ENCODE measurements at regions not wholly inside any gene's neighbourhood (a gene's known extent, or its start where the extent isn't known, plus 50 kb on each side); places are given as distances from the start of the nearest gene placed in this dataset.
"Not testable (repeated sequence)": the region's sequence is repeated elsewhere in the genome, so short reads cannot be mapped to it uniquely, and the experiment has no call there.

- H4K91ac ChIP-seq (ENCODE audit: low read depth, low read length, poor library complexity); H3K4me2 ChIP-seq (ENCODE audit: insufficient read depth, low read length, poor library complexity, severe bottlenecking); H3K27ac ChIP-seq (replicated peaks; ENCODE audit: low read length); H3K4ac ChIP-seq (ENCODE audit: low read length); H3K9ac ChIP-seq (ENCODE audit: low read depth, low read length, poor library complexity); DNase-seq (ENCODE audit: low spot score); H3K79me1 ChIP-seq (ENCODE audit: low read depth, low read length); H2BK5ac ChIP-seq (ENCODE audit: low read length); H2BK120ac ChIP-seq (ENCODE audit: low read depth, low read length); H3K18ac ChIP-seq (ENCODE audit: low read length); H3K9me3 ChIP-seq (replicated peaks in 1 of 2; ENCODE audit: control insufficient read depth in 2 of 2, insufficient read depth in 1 of 2, low read depth in 1 of 2, low read length in 2 of 2); H3K27me3 ChIP-seq (ENCODE audit: control insufficient read depth in 3 of 3, insufficient read depth in 3 of 3, low read depth in 1 of 3, low read length in 3 of 3); H3K23ac ChIP-seq (ENCODE audit: low read depth, low read length, poor library complexity); H2BK15ac ChIP-seq (ENCODE audit: low read length); H2AK5ac ChIP-seq (ENCODE audit: low read depth, low read length); H2BK12ac ChIP-seq (ENCODE audit: low read length); H3K14ac ChIP-seq (ENCODE audit: low read length); H3K4me3 ChIP-seq (ENCODE audit: low read length in 2 of 2); H4K8ac ChIP-seq (ENCODE audit: low read depth, low read length); H3K36me3 ChIP-seq (replicated peaks in 1 of 2; ENCODE audit: control insufficient read depth in 2 of 2, insufficient read depth in 2 of 2, low read length in 2 of 2); H2AFZ ChIP-seq (ENCODE audit: low read length): not testable (repeated sequence)
- H3K4me1 ChIP-seq (ENCODE audit: control insufficient read depth in 2 of 2, insufficient read depth in 1 of 2, low read depth in 1 of 2, low read length in 2 of 2) = peaks cover 8 to 24% of the 10 kb centered on the region in 2 donors
- no CpG with 5 or more reads among the region's 4 CpGs for WGBS, 2 donors (ENCODE audit: extremely low coverage in 2 of 2, insufficient read length in 2 of 2, insufficient replicate concordance in 1 of 2)
Observed at GRCh38 chr4:86478151-86478550, 116.0 kb upstream of the PTPN13 start.

- H3K27ac ChIP-seq (replicated peaks; ENCODE audit: low read length) = peak overlapping the region; percentile 87
- H4K8ac ChIP-seq (ENCODE audit: low read depth, low read length) = no peak overlapping the region
Observed at GRCh38 chr4:86481440-86481839, 112.7 kb upstream of the PTPN13 start.

GRCh38 chr4:86482306-86483172 lies 111.6 kb upstream of the PTPN13 start:
- peak; percentile 88 for DNase-seq (ENCODE audit: low spot score)
- Histone ChIP-seq H2BK12ac (ENCODE audit: low read length) (no peak overlapping the region), H3K4me2 (ENCODE audit: insufficient read depth, low read length, poor library complexity, severe bottlenecking) (peak overlapping the region; percentile 55), H2BK5ac (ENCODE audit: low read length) (no peak overlapping the region), H3K4ac (ENCODE audit: low read length) (no peak overlapping the region), H3K4me1 (ENCODE audit: control insufficient read depth in 2 of 2, insufficient read depth in 1 of 2, low read depth in 1 of 2, low read length in 2 of 2) (peaks cover 15 to 41% of the 10 kb centered on the region in 2 donors), H3K27me3 (ENCODE audit: control insufficient read depth in 3 of 3, insufficient read depth in 3 of 3, low read depth in 1 of 3, low read length in 3 of 3) (no peaks in the 10 kb centered on the region), H2BK120ac (ENCODE audit: low read depth, low read length) (no peak overlapping the region), H3K18ac (ENCODE audit: low read length) (no peak overlapping the region), H3K36me3 (replicated peaks in 1 of 2; ENCODE audit: control insufficient read depth in 2 of 2, insufficient read depth in 2 of 2, low read length in 2 of 2) (no peaks in the 10 kb centered on the region), H2BK15ac (ENCODE audit: low read length) (no peak overlapping the region), H3K23ac (ENCODE audit: low read depth, low read length, poor library complexity) (no peak overlapping the region), H3K27ac (replicated peaks; ENCODE audit: low read length) (peak overlapping the region; percentile 96), H3K9ac (ENCODE audit: low read depth, low read length, poor library complexity) (no peak overlapping the region), H2AK5ac (ENCODE audit: low read depth, low read length) (no peak overlapping the region), H2AFZ (ENCODE audit: low read length) (no peak overlapping the region), H4K8ac (ENCODE audit: low read depth, low read length) (no peak overlapping the region), H3K4me3 (ENCODE audit: low read length in 2 of 2) (no peak overlapping the region), H4K91ac (ENCODE audit: low read depth, low read length, poor library complexity) (no peak overlapping the region), H3K14ac (ENCODE audit: low read length) (no peak overlapping the region), H3K79me1 (ENCODE audit: low read depth, low read length) (no peaks in the 10 kb centered on the region), H3K9me3 (replicated peaks in 1 of 2; ENCODE audit: control insufficient read depth in 2 of 2, insufficient read depth in 1 of 2, low read depth in 1 of 2, low read length in 2 of 2) (peaks cover 1 to 12% of the 10 kb centered on the region in 2 donors)
- no CpG with 5 or more reads among the region's 5 CpGs for WGBS, 2 donors (ENCODE audit: extremely low coverage in 2 of 2, insufficient read length in 2 of 2, insufficient replicate concordance in 1 of 2)

More at GRCh38 chr4:86481440-86481839, 112.7 kb upstream of the PTPN13 start:
- no peaks in the 10 kb centered on the region for H3K36me3 ChIP-seq (replicated peaks in 1 of 2; ENCODE audit: control insufficient read depth in 2 of 2, insufficient read depth in 2 of 2, low read length in 2 of 2)
- no peaks in the 10 kb centered on the region for H3K79me1 ChIP-seq (ENCODE audit: low read depth, low read length)
- WGBS, 2 donors (ENCODE audit: extremely low coverage in 2 of 2, insufficient read length in 2 of 2, insufficient replicate concordance in 1 of 2) = no CpG with 5 or more reads among the region's 1 CpG
- no peak overlapping the region for H3K23ac ChIP-seq (ENCODE audit: low read depth, low read length, poor library complexity)
- no peak overlapping the region for H3K18ac ChIP-seq (ENCODE audit: low read length)
- no peak overlapping the region for H2BK120ac ChIP-seq (ENCODE audit: low read depth, low read length)
- no peak overlapping the region for H2AK5ac ChIP-seq (ENCODE audit: low read depth, low read length)
- no peak overlapping the region for H3K4ac ChIP-seq (ENCODE audit: low read length)
- H3K14ac ChIP-seq (ENCODE audit: low read length) = no peak overlapping the region
- no peak overlapping the region for H2BK12ac ChIP-seq (ENCODE audit: low read length)
- no peak overlapping the region for H2BK5ac ChIP-seq (ENCODE audit: low read length)
- no peak overlapping the region for H3K4me2 ChIP-seq (ENCODE audit: insufficient read depth, low read length, poor library complexity, severe bottlenecking)
- no peak overlapping the region for H3K9ac ChIP-seq (ENCODE audit: low read depth, low read length, poor library complexity)
- no peaks in the 10 kb centered on the region for H3K27me3 ChIP-seq (ENCODE audit: control insufficient read depth in 3 of 3, insufficient read depth in 3 of 3, low read depth in 1 of 3, low read length in 3 of 3)
- H3K4me3 ChIP-seq (ENCODE audit: low read length in 2 of 2) = no peak overlapping the region
- peaks cover 15 to 41% of the 10 kb centered on the region in 2 donors for H3K4me1 ChIP-seq (ENCODE audit: control insufficient read depth in 2 of 2, insufficient read depth in 1 of 2, low read depth in 1 of 2, low read length in 2 of 2)
- H2BK15ac ChIP-seq (ENCODE audit: low read length) = no peak overlapping the region
- H3K9me3 ChIP-seq (replicated peaks in 1 of 2; ENCODE audit: control insufficient read depth in 2 of 2, insufficient read depth in 1 of 2, low read depth in 1 of 2, low read length in 2 of 2) = peaks cover 1 to 7% of the 10 kb centered on the region in 2 donors
- no peak overlapping the region for H4K91ac ChIP-seq (ENCODE audit: low read depth, low read length, poor library complexity)
- peak; percentile 72 for DNase-seq (ENCODE audit: low spot score)
- no peak overlapping the region for H2AFZ ChIP-seq (ENCODE audit: low read length)

GRCh38 chr4:86483173-86483490 lies 111.0 kb upstream of the PTPN13 start:
- H3K23ac ChIP-seq (ENCODE audit: low read depth, low read length, poor library complexity) = no peak overlapping the region
- H3K14ac ChIP-seq (ENCODE audit: low read length) = no peak overlapping the region
- H2BK120ac ChIP-seq (ENCODE audit: low read depth, low read length) = no peak overlapping the region
- no peak overlapping the region for H2AFZ ChIP-seq (ENCODE audit: low read length)
- WGBS, 2 donors (ENCODE audit: extremely low coverage in 2 of 2, insufficient read length in 2 of 2, insufficient replicate concordance in 1 of 2) = no CpG with 5 or more reads among the region's 2 CpGs
- DNase-seq (ENCODE audit: low spot score) = no peak
- no peak overlapping the region for H3K9ac ChIP-seq (ENCODE audit: low read depth, low read length, poor library complexity)
- no peaks in the 10 kb centered on the region for H3K36me3 ChIP-seq (replicated peaks in 1 of 2; ENCODE audit: control insufficient read depth in 2 of 2, insufficient read depth in 2 of 2, low read length in 2 of 2)
- no peak overlapping the region for H3K4me3 ChIP-seq (ENCODE audit: low read length in 2 of 2)
- no peak overlapping the region for H4K91ac ChIP-seq (ENCODE audit: low read depth, low read length, poor library complexity)
- no peak overlapping the region for H2BK15ac ChIP-seq (ENCODE audit: low read length)
- H3K27ac ChIP-seq (replicated peaks; ENCODE audit: low read length) = no peak overlapping the region
- H2BK12ac ChIP-seq (ENCODE audit: low read length) = no peak overlapping the region
- no peak overlapping the region for H3K18ac ChIP-seq (ENCODE audit: low read length)
- no peaks in the 10 kb centered on the region for H3K79me1 ChIP-seq (ENCODE audit: low read depth, low read length)
- H3K27me3 ChIP-seq (ENCODE audit: control insufficient read depth in 3 of 3, insufficient read depth in 3 of 3, low read depth in 1 of 3, low read length in 3 of 3) = no peaks in the 10 kb centered on the region
- peaks cover 17 to 41% of the 10 kb centered on the region in 2 donors for H3K4me1 ChIP-seq (ENCODE audit: control insufficient read depth in 2 of 2, insufficient read depth in 1 of 2, low read depth in 1 of 2, low read length in 2 of 2)
- peaks cover 1 to 12% of the 10 kb centered on the region in 2 donors for H3K9me3 ChIP-seq (replicated peaks in 1 of 2; ENCODE audit: control insufficient read depth in 2 of 2, insufficient read depth in 1 of 2, low read depth in 1 of 2, low read length in 2 of 2)
- H2BK5ac ChIP-seq (ENCODE audit: low read length) = no peak overlapping the region
- H4K8ac ChIP-seq (ENCODE audit: low read depth, low read length) = no peak overlapping the region
- H3K4ac ChIP-seq (ENCODE audit: low read length) = no peak overlapping the region
- H2AK5ac ChIP-seq (ENCODE audit: low read depth, low read length) = no peak overlapping the region
- H3K4me2 ChIP-seq (ENCODE audit: insufficient read depth, low read length, poor library complexity, severe bottlenecking) = no peak overlapping the region

Measured in neuronal stem cell (in vitro differentiated cells).